ENCODE measurements at regions not wholly inside any gene's neighbourhood (a gene's known extent, or its start where the extent isn't known, plus 50 kb on each side); places are given as distances from the start of the nearest gene placed in this dataset.

DNA sequence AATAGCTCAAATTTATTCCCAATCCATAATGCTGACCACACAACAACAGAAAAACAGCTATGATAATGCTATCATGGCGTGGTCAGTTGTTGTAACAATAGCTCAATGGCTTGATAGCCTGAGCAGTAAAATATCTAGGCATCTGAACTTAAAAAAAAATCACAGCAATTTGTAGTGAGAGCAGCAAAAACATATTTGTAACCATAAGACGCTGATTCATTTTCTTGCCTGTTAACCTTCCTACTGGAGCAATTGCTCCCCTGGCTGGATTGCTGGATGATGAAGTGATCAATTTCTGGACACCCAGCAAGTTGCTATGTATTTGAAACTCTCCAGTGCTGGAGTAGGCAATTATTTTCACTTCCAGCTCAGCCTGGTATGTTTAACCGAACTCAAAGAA is 115.1 kb downstream of the PCSK1 start:
- H3K36me3 ChIP-seq (ENCODE audit: control insufficient read depth in 2 of 4, insufficient read depth in 4 of 4, low read length in 3 of 4): no peaks in the 10 kb centered on the region
- no peak overlapping the region for H3K23ac ChIP-seq (ENCODE audit: insufficient read length)
- no peaks in the 10 kb centered on the region for H3K4me1 ChIP-seq (replicated peaks in 1 of 4; ENCODE audit: control insufficient read depth in 3 of 4, insufficient read depth in 4 of 4, low read length in 3 of 4)
- H3K27me3 ChIP-seq (replicated peaks in 1 of 4; ENCODE audit: control insufficient read depth in 3 of 4, extremely low read depth in 1 of 4, insufficient read depth in 3 of 4, low read length in 3 of 4): no peaks in the 10 kb centered on the region
- WGBS, 2 experiments (ENCODE audit: extremely low coverage in 1 of 2, insufficient coverage in 1 of 2, insufficient read length in 1 of 2, insufficient replicate concordance in 2 of 2, low coverage in 1 of 2, low lambda C conversion rate in 2 of 2, missing lambda C conversion rate in 1 of 2): 89% methylated on average over 3 of the region's 3 CpGs; no CpG with 5 or more reads in 1 of the 2 experiments
- H3K79me1 ChIP-seq (ENCODE audit: low read depth, low read length): no peaks in the 10 kb centered on the region
- no peak overlapping the region for H3K18ac ChIP-seq (ENCODE audit: extremely low read depth, low read length)
- no peak overlapping the region for H2BK20ac ChIP-seq (ENCODE audit: low read length)
- CTCF ChIA-PET (ENCODE audit: partially characterized antibody): interaction anchor here (1.0 to 1.4 kb wide), 3 partner anchors 11 to 470 kb away, joined by 3 to 4 read pairs (median 4); no protein-coding TSS in a partner anchor
- H2BK15ac ChIP-seq (ENCODE audit: low read length): no peak overlapping the region
- no peaks in the 10 kb centered on the region for H3K9me3 ChIP-seq (ENCODE audit: insufficient read depth in 2 of 2, low read depth in 1 of 2, low read length in 1 of 2)
- no peaks in the 10 kb centered on the region for H3K23me2 ChIP-seq (ENCODE audit: low read depth, low read length)
- H2BK120ac ChIP-seq (replicated peaks; ENCODE audit: low read depth, low read length): no peak overlapping the region
- no peaks in the 10 kb centered on the region for H3K79me2 ChIP-seq (ENCODE audit: control insufficient read depth in 1 of 2, insufficient read depth in 2 of 2, low read length in 2 of 2)
- DNase-seq (ENCODE audit: low read depth in 1 of 2, low spot score in 2 of 2): no peak
- no peak overlapping the region for H2AK5ac ChIP-seq (ENCODE audit: low read depth, low read length)
- H3K4ac ChIP-seq (replicated peaks; ENCODE audit: insufficient read length, low read depth, low read length): no peak overlapping the region
- H2BK12ac ChIP-seq (ENCODE audit: low read depth, low read length): no peak overlapping the region
- H4K8ac ChIP-seq (ENCODE audit: extremely low read depth, insufficient read depth, low read length): no peak overlapping the region
- H3K4me3 ChIP-seq (ENCODE audit: extremely low read depth in 1 of 4, insufficient read depth in 2 of 4, low read depth in 3 of 4, low read length in 4 of 4): no peak overlapping the region
- no peak for FAIRE-seq
- no peak overlapping the region for H2BK5ac ChIP-seq (ENCODE audit: low read depth, low read length)
- no peak overlapping the region for H2AFZ ChIP-seq (ENCODE audit: low read length)
- POLR2A ChIA-PET (ENCODE audit: partially characterized antibody): no interaction called here
- H4K20me1 ChIP-seq (replicated peaks in 1 of 2; ENCODE audit: control insufficient read depth in 1 of 2, insufficient read depth in 2 of 2, low read length in 2 of 2): no peaks in the 10 kb centered on the region
- H3K56ac ChIP-seq (replicated peaks; ENCODE audit: insufficient read length, low read depth, low read length): no peak overlapping the region
- no peak overlapping the region for H3K9ac ChIP-seq (replicated peaks in 1 of 4; ENCODE audit: extremely low read depth in 1 of 4, low read depth in 3 of 4, low read length in 3 of 4)
- no peak overlapping the region for H3K27ac ChIP-seq (ENCODE audit: low read depth, low read length)
- no peak overlapping the region for H3K14ac ChIP-seq (ENCODE audit: insufficient read length)
- TF ChIP-seq EGR1 (IDR thresholded peaks at IDR 0.05; ENCODE audit: borderline replicate concordance, low read depth, low read length) (no peak), SUZ12 (IDR thresholded peaks at IDR 0.05; ENCODE audit: low read length) (no peak), POLR2AphosphoS5 (IDR thresholded peaks at IDR 0.05; ENCODE audit: low read depth, low read length) (no peak), GTF2F1 (IDR thresholded peaks at IDR 0.05; ENCODE audit: borderline replicate concordance, low read depth, low read length) (no peak), RBBP5 (IDR thresholded peaks at IDR 0.05; ENCODE audit: borderline replicate concordance, low read depth, low read length) (no peak)
- H4K5ac ChIP-seq (ENCODE audit: insufficient read length, low read depth, low read length): no peak overlapping the region
- H3K4me2 ChIP-seq (ENCODE audit: insufficient read depth in 1 of 2, low read depth in 2 of 2, low read length in 2 of 2): no peak overlapping the region
- no peak overlapping the region for H4K91ac ChIP-seq (replicated peaks; ENCODE audit: insufficient read length, low read length)

Measured in H1 (cell line).